PC-3 (cell line): ENCODE measurements at regions not wholly inside any gene's neighbourhood (a gene's known extent, or its start where the extent isn't known, plus 50 kb on each side); places are given as distances from the start of the nearest gene placed in this dataset.

Experiments used
- ATAC-seq: fragments of 200-7000 bp; cut with Tn5 transposase; 2 replicates; pipeline ENCODE4 v1.9.1; 2020; ENCODE audit warnings: mild to moderate bottlenecking, moderate library complexity
- BruUV-seq: library from RNA; stranded (reverse); fragments of 400-500 nt; replicated peaks from 2 replicates; lab custom pipeline; 2021; lab: Mats Ljungman, UMichigan
- CTCF ChIA-PET: fragments of 300-600 bp; sonication (Branson Sonifier 250); formaldehyde crosslinking; loops from one replicate; lab custom pipeline; 2022; ENCODE audit warnings: antibody characterized with exemption; lab: Charles Lee
- POLR2A ChIA-PET: fragments of 300-600 bp; sonication (Branson Sonifier 250); formaldehyde crosslinking; loops from one replicate; lab custom pipeline; 2022; ENCODE audit warnings: antibody characterized with exemption; ENCODE audit not compliant: unreplicated experiment; lab: Charles Lee
- DNase-seq: peaks from one replicate; pipeline ENCODE4 v3.0.0-alpha.2; 2015
- H2AFZ ChIP-seq: fragments of 300-600 bp; sonication (generic); 2 replicates; pipeline ENCODE4 v1.6.0; 2016; ENCODE audit warnings: antibody characterized with exemption, low read length
- H3F3A ChIP-seq: fragments of 300-600 bp; sonication (generic); one replicate; pipeline ENCODE4 v1.6.0; 2017; ENCODE audit warnings: antibody characterized with exemption, low read length, control low read depth, mild to moderate bottlenecking; ENCODE audit not compliant: unreplicated experiment
- H3K27ac ChIP-seq: fragments of 300-600 bp; sonication (generic); 2 replicates; pipeline ENCODE4 v1.5.1; 2016; ENCODE audit warnings: mild to moderate bottlenecking, low read length
- H3K27me3 ChIP-seq: fragments of 300-600 bp; sonication (generic); 2 replicates; pipeline ENCODE4 v1.6.1; 2016; ENCODE audit warnings: low read length, mixed read lengths
- H3K36me3 ChIP-seq: fragments of 300-600 bp; sonication (generic); 2 replicates; pipeline ENCODE4 v1.6.1; 2016; ENCODE audit warnings: low read depth, mixed run types, low read length, mixed read lengths
- H3K4me1 ChIP-seq: fragments of 300-600 bp; sonication (generic); 2 replicates; pipeline ENCODE4 v1.5.1; 2016; ENCODE audit warnings: low read length; ENCODE audit not compliant: insufficient read depth
- H3K4me2 ChIP-seq: fragments of 300-600 bp; sonication (generic); 2 replicates; pipeline ENCODE4 v1.6.0; 2016; ENCODE audit warnings: low read length
- H3K4me3 ChIP-seq: fragments of 300-600 bp; sonication (generic); 2 replicates; pipeline ENCODE4 v1.5.1; 2016; ENCODE audit warnings: mild to moderate bottlenecking, low read length, mixed read lengths
- H3K79me2 ChIP-seq: fragments of 300-600 bp; sonication (generic); 2 replicates; pipeline ENCODE4 v1.6.1; 2017; ENCODE audit warnings: low read length, mixed read lengths
- H3K9ac ChIP-seq: fragments of 300-600 bp; sonication (generic); 2 replicates; pipeline ENCODE4 v1.6.0; 2016; ENCODE audit warnings: mild to moderate bottlenecking, low read length
- H3K9me2 ChIP-seq: fragments of 300-600 bp; sonication (generic); replicated peaks from 2 replicates; pipeline ENCODE4 v1.6.1; 2016; ENCODE audit warnings: mixed run types, low read length, mixed read lengths
- H3K9me3 ChIP-seq: fragments of 300-600 bp; sonication (generic); 2 replicates; pipeline ENCODE4 v1.6.1; 2016; ENCODE audit warnings: low read length, mixed read lengths
- H4K20me1 ChIP-seq: fragments of 300-600 bp; sonication (generic); 2 replicates; pipeline ENCODE4 v1.6.1; 2016; ENCODE audit warnings: low read length, mixed read lengths
- EZH2 ChIP-seq: fragments of 300-600 bp; sonication (generic); IDR thresholded peaks from one replicate; pipeline ENCODE4 v1.6.1; 2017; ENCODE audit warnings: antibody characterized with exemption, mild to moderate bottlenecking, low read length; ENCODE audit not compliant: unreplicated experiment
- EZH2phosphoT487 ChIP-seq: fragments of 300-600 bp; sonication (generic); IDR thresholded peaks from 2 replicates; pipeline ENCODE4 v1.6.1; 2018; ENCODE audit warnings: mild to moderate bottlenecking, antibody characterized with exemption, low read length, borderline replicate concordance
- intact Hi-C: fragments of 100-400 bp; cut with micrococcal nuclease; formaldehyde crosslinking; loops from 2 replicates; pipeline ENCODE4 v1.9.0; 2023
- TF ChIP-seq, protein P1 (sequence below): fragments of 300-600 bp; sonication (generic); conservative IDR thresholded peaks from 2 replicates; pipeline ENCODE4 v1.5.1; 2017; ENCODE audit warnings: antibody characterized with exemption, low read depth, mild to moderate bottlenecking, low read length

DNA sequence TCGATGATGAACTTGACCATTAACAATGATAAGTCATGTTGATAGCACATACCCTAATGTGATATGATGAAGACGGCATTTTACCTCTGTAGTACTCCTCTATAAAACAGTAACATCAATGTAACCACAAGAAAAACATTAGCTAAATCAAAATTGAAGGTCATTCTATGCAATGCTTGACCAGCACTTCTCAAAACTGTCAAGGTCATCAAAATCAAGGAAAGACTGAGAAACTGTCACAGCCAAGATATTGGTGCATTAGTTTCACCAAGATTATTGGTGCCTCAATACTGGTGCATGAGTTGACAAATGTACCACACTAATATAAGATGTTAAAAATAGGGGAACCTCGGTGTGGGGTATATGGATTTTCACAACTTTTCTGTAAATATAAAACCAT, 251.1 kb upstream of the CNTN4 start:
- H3K4me2 ChIP-seq: no peak overlapping the region
- H3F3A ChIP-seq: no peaks in the 10 kb centered on the region
- H3K4me3 ChIP-seq: no peak overlapping the region
- H3K9me3 ChIP-seq: peaks cover 32% of the 10 kb centered on the region
- no TSS peak for BruUV-seq
- ChIA-PET POLR2A (no interaction called here), CTCF (no interaction called here)
- H3K9me2 ChIP-seq: no peaks in the 10 kb centered on the region
- no peaks in the 10 kb centered on the region for H3K79me2 ChIP-seq
- H4K20me1 ChIP-seq: no peaks in the 10 kb centered on the region
- no peaks in the 10 kb centered on the region for H3K4me1 ChIP-seq
- H3K27me3 ChIP-seq: no peaks in the 10 kb centered on the region
- no peak overlapping the region for H3K9ac ChIP-seq
- H3K27ac ChIP-seq: no peak overlapping the region
- TF ChIP-seq EZH2phosphoT487: no peak
- no peak for TF ChIP-seq EZH2
- TF ChIP-seq, protein P1, sequence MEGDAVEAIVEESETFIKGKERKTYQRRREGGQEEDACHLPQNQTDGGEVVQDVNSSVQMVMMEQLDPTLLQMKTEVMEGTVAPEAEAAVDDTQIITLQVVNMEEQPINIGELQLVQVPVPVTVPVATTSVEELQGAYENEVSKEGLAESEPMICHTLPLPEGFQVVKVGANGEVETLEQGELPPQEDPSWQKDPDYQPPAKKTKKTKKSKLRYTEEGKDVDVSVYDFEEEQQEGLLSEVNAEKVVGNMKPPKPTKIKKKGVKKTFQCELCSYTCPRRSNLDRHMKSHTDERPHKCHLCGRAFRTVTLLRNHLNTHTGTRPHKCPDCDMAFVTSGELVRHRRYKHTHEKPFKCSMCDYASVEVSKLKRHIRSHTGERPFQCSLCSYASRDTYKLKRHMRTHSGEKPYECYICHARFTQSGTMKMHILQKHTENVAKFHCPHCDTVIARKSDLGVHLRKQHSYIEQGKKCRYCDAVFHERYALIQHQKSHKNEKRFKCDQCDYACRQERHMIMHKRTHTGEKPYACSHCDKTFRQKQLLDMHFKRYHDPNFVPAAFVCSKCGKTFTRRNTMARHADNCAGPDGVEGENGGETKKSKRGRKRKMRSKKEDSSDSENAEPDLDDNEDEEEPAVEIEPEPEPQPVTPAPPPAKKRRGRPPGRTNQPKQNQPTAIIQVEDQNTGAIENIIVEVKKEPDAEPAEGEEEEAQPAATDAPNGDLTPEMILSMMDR: no peak
- ATAC-seq (no peak), DNase-seq (no peak)
- no peaks in the 10 kb centered on the region for H3K36me3 ChIP-seq
- H2AFZ ChIP-seq: no peak overlapping the region
- intact Hi-C loops: no loop called here

DNA sequence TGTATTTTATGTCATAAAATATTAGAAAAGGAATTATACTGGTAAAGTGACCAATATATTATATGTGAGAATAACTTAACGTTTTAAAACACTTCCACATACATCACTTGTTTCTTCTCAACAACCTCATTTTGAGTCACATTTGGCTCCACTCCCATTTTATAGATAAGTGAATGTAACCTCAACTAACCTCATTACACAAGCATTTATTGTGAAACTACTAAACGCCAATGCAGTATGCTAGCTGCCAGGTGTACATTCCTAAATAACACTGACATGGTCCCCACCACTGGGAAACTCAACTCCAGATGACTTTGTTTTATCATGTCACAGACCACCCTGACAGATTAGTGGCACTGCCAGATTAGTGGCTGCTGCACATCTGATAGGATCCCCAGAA, 249.7 kb upstream of the CNTN4 start:
- intact Hi-C loops: no loop called here
- CTCF ChIA-PET: no interaction called here

DNA sequence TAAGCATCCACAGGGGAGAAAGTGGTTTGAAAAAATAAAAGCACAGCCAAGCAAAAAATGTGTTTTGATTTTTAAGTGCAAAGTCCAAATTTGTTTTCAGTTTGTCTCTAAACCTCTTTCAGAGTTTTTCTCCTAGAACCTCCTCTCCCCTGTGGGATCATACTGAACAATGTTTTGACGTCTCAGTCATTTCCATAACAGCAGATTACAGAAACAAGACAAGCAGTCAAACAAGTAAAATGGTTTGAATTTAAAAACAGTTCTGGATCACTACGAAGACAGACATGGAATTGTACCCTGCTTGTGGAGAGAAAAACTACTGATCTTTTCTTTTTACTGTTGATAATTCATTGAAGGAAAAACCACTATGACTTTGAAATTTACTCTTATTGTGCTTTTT, 245.7 kb upstream of the CNTN4 start:
- ChIA-PET POLR2A (interaction anchor here (0.6 kb wide), 1 partner anchor 54 kb away, joined by 3 read pairs; no protein-coding TSS in a partner anchor), CTCF (no interaction called here)
- Histone ChIP-seq H3K27ac (no peak overlapping the region), H4K20me1 (no peaks in the 10 kb centered on the region), H3K27me3 (no peaks in the 10 kb centered on the region), H3K4me2 (no peak overlapping the region), H3K4me3 (no peak overlapping the region), H3K9ac (no peak overlapping the region), H3K79me2 (no peaks in the 10 kb centered on the region), H3K9me3 (peaks cover 37% of the 10 kb centered on the region), H3K36me3 (no peaks in the 10 kb centered on the region), H3K4me1 (no peaks in the 10 kb centered on the region), H3F3A (no peaks in the 10 kb centered on the region), H2AFZ (no peak overlapping the region), H3K9me2 (no peaks in the 10 kb centered on the region)
- intact Hi-C loops: no loop called here
- DNase-seq (no peak), ATAC-seq (no peak)
- BruUV-seq: no TSS peak
- no peak for TF ChIP-seq EZH2
- TF ChIP-seq, protein P1: no peak
- TF ChIP-seq EZH2phosphoT487: no peak

More for the DNA sequence above, 249.7 kb upstream of the CNTN4 start:
- Histone ChIP-seq H3K4me3 (no peak overlapping the region), H3K79me2 (no peaks in the 10 kb centered on the region), H3F3A (no peaks in the 10 kb centered on the region), H3K9ac (no peak overlapping the region), H3K4me2 (no peak overlapping the region), H4K20me1 (no peaks in the 10 kb centered on the region), H2AFZ (no peak overlapping the region), H3K36me3 (no peaks in the 10 kb centered on the region), H3K4me1 (no peaks in the 10 kb centered on the region), H3K9me3 (peaks cover 32% of the 10 kb centered on the region), H3K27ac (no peak overlapping the region), H3K27me3 (no peaks in the 10 kb centered on the region), H3K9me2 (no peaks in the 10 kb centered on the region)
- no peak for ATAC-seq
- POLR2A ChIA-PET: no interaction called here
- no peak for DNase-seq
- TF ChIP-seq EZH2 (no peak), EZH2phosphoT487 (no peak)
- TF ChIP-seq, protein P1: no peak
- BruUV-seq: no TSS peak
